T-helper 2 cell treated with Interferon-gamma antibody and Interleukin-4, amounts not matched to agents 100 ng/mL and 5 ng/mL, for 36 hours (primary cell): ENCODE measurements at regions not wholly inside any gene's neighbourhood (a gene's known extent, or its start where the extent isn't known, plus 50 kb on each side); places are given as distances from the start of the nearest gene placed in this dataset.

Experiments
- intact Hi-C: fragments of 100-400 bp; cut with micrococcal nuclease; formaldehyde crosslinking; loops from one replicate; pipeline ENCODE4 v1.15.1; 2023

DNA sequence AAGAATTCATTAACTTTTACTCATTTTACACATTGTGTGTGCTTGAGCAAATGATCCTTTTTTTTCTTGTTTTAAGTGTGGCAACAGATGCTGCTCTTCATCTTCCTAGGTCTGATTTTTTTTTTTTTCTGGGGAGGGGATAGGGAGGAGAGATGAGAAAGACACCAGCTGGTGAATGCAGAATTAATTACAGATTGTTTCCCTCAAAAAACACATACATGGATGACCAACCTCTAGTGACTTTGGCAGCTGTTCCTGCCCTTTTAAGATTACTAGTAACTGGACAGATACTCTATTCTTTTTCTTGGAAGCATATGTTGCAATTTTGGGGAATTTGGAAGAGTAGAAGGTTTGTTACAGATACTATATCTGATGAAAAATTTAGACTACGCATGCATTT, 103.6 kb upstream of the MYO16 start:
- intact Hi-C loops: no loop called here

DNA sequence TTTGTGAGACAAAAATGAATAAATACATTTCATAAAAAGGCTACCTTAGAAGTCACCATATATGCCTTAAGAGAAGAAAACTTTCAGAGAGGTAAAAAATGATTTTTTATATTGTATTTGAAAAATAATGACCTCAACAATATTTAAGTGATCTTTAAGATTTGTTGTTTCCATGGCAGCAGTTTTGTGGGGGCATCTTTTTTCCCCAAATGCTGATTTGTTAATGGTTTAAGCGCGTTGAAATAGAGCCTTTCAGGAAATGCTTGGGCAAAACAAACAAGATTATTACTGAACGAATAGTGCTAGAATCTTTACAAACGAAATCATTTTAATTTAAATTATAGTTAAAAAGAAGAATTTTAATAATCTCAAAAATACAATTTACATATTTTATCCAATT, 103.1 kb upstream of the MYO16 start:
- intact Hi-C loops: no loop called here

DNA sequence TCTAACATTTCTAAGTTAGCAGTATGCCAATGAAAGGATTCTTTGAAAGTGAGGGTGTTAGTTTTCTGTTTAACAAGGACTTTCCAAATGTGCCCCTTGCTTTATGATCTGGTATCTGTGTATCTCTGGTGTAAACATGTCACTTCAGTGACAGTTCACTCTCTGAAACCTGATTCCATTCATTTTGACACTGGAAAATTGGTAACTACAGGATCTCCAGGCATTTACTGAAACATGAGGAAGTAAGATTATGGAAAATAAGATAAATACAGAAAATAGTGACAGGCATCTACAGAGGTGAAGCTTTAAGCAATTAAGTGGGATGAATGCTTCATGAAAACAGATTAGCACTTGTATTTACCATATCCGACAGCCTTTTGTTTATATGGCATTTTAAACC, 101.6 kb upstream of the MYO16 start:
- intact Hi-C loops: no loop called here

DNA sequence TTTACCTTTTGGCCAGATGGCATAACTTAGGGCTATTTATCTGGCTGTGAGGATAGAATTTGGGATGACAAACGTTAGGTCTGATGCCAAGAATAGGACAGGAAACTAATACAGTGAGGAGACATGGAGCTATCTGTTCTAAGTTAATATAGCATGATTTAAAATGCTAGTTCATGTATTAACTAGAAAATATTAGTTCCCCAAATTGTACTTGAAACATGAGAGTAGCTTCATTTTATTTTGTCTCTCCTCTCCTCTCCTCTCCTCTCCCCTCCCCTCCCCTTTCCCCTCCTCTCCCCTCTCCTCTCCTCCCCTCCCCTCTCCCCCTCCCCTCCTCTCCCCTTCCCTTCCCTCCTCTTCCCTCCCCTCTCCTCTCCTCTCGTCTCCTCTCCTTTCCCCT, 101.1 kb upstream of the MYO16 start:
- intact Hi-C loops: no loop called here

DNA sequence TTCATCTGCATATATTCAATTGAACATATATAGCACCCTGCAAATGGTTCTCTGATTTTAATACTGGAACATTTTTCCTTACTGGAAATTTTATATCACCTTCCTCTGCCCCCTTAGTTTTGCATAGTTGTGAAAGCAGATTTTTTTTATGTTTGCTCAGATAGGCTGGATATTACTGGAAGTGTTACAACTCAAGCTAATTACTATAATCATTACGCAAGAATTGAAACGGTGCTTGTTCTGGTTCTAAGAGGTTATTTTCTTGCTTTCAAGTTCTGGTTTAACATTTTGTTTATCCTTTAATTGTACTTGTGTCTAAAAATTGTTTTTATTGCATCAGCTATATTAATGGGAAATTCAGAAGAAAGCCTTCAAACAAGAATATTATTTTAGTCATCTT, 95.6 kb upstream of the MYO16 start:
- intact Hi-C loops: no loop called here

DNA sequence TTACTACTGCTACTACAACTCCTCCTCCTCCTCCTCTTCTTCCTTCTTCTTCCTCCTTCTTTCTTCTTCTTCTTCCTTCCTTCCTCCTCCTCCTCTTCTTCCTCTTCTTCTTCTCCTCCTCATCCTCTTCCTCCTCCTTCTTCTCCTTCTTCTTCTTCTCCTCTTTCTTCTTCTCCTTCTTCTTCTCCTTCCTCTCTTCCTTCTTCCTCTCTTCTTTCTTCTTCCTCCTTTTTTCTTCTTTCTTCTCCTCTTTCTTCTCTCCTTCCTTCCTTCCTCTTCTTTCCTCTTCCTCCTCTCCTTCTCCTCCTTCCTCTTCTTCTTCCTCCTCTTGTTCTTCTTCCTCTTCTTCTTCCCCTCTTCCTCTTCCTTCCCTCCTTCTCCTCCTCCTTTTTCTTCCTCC, 94.7 kb upstream of the MYO16 start:
- intact Hi-C loops: no loop called here

DNA sequence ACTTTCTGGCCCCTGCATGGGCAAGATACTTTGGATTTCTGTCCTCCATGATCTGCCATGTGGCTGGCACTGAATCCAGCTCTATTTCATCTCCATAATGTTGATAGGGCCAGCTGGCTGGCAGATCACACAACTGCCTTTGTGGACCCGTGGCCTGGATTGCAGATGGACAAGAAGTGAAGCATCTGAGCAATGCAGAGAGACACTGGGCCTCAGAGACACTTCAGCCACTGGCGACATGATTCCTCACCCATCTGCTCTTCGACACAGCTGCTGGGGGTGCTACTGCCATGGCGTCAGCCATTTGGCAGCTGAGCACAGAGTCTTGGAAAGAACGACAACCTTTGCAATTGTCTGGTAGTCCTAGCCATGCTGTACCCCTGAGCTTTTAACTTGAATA, 79.5 kb upstream of the MYO16 start:
- intact Hi-C loops: no loop called here

DNA sequence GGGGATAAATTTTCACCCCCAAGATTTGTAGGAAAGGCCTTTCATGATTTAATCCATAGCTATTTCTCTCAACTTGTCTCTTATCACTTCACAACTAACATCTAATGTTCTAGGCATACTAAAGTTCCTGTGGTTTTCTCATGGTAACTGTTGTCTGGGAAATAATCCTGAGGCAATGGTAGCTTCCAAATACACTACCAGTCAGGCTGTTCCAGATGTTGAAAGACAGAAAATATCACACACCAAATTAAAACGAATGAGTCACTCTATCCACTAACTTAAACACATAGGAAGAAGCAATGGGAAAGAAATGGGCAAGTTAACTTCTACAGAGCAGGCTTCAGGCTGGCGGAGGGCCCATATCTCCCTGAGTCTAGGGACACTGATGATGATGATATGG, 77.7 kb upstream of the MYO16 start:
- intact Hi-C loops: no loop called here

DNA sequence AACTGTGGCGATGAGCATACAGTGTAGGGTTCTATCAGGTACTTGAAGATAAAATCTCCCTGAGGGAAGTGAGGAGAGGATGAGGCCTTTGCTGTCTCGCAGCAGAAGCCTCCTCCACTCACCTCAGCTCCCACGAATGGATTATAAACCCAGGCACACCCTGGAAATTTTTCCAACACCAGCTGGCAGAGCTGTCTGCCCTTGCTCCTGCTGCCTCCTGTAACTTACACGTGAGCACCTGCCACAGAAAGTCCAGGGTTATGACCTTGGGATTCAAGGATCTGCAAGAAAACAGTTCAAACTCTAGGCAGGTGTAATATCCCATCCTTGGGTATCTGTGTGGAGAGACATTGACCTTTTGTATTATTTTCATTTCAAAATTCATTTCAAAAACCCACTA, 70.9 kb upstream of the MYO16 start:
- intact Hi-C loops: no loop called here

DNA sequence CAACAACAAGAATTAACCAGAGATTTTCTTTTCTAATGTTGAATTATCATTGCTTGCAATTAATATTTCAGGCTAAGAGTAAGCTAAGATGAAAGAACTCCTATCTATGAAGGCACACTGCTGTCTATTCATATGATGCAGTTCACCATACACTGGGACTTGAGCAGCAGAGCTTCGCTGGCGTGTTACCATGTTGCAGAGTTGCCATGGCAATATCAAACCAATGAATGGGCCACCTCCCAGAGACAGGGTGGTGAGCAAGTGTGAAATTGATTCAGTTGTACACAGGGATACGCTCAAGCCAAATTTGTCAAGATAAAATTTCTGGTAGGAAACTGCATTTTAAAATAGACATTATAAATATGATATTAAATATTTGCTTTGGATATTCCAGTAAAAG, 69.3 kb upstream of the MYO16 start:
- intact Hi-C loops: no loop called here

DNA sequence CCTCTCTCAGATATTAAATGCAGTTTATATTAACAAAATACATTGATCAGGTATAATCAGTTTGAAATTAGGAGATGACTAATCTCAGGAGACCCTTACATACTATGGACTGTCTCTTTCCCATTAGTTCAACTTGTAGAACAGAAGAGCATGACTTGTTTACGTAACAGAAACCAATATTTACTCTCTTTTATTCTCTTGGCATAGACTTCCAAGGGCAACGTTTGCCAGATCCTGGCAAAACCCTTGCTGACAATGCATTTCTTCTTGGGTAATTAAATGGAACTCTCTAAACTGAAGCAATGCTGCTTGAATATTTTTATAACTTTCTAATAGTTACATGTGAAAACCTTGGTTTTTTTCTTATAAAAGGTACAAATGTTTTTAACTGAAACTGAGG, 68.3 kb upstream of the MYO16 start:
- intact Hi-C loops: no loop called here

DNA sequence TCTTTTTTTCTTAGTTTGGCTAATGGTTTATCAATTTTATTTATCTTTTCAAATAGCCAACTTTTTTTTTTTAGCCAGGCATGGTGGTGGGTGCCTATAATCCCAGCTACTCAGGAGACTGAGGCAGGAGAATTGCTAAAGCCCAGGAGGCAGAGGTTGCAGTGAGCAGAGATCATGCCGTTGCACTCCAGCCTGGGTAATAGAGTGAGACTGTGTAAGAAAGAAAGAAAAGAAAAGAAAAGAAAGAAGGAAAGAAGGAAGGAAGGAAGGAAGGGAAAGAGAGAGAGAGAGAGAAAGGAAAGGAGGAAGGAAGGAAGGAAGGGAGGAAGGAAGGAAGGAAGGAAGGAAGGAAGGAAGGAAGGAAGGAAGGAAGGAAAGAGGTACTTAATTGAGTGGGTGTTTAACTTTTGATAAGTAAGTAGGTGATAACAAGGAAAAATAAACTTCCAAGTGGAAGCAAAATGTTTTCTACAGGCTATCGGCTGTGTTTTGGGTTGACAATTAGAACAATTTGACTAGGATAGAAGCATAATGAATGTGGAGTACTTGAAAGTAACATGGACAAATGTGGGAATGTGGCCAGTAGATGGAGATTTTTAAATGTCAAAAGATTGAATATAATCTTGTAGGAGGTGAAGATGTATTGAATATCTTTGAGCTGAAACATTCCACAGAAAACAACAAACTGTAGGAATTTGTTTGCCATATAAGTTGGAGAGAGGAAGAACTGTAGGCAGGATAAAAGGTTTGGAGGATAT, 62.8 kb upstream of the MYO16 start:
- intact Hi-C loops: no loop called here

DNA sequence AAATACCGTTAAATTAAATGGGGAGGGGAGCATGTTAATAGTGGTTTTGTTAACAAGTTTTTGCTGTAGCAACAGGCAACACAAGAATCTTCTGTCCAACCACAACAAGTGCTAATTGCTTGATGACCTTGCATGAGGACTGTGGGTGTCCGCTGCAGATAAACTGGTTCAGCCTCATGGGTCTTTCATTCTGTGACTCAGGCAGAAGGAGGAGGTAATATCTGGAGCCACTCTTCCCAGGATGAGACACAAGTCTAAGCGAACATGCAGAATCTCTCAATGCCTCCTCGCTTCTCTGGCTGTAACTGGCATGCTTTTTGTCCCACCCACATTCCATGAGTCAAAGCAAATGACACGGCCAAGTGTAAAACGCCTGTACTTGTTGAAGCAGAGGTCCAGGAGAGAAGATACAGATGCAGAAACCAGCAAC, 56.6 kb upstream of the MYO16 start:
- intact Hi-C loops: no loop called here

DNA sequence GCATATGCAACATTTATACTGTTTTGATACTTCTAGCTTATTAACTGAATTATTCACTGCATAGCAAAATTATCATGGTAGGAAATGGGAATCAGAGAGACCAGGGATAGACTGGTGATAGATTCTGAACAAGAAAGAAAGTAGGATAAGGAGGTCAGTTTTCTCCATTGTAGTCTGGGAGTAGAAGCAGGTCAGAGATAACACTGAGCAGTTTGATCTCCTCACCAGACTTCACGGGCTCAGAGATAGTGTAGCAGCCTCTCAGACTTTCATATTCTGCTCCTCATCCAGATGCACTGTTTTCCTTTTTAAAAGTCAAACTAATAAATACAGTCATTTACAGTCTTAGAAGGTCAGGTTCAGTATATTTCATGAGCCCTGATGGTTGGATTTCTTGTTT, 56.0 kb upstream of the MYO16 start:
- intact Hi-C loops: no loop called here

DNA sequence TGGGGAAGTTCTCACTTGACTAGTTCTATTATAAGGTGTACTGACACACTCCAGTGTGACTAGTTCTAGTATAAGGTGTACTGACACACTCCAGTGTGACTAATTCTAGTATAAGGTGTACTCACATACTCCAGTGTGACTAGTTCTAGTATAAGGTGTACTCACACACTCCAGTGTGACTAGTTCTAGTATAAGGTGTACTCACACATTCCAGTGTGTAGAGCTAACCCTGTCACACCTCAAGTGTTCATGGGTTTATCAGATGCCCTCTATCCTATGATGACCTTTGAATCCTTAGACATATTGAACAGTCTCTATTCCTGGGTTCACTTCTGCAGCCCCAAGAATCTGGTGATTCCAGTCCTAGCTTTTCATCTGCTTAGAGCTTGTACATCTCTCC, 54.6 kb upstream of the MYO16 start:
- intact Hi-C loops: no loop called here

DNA sequence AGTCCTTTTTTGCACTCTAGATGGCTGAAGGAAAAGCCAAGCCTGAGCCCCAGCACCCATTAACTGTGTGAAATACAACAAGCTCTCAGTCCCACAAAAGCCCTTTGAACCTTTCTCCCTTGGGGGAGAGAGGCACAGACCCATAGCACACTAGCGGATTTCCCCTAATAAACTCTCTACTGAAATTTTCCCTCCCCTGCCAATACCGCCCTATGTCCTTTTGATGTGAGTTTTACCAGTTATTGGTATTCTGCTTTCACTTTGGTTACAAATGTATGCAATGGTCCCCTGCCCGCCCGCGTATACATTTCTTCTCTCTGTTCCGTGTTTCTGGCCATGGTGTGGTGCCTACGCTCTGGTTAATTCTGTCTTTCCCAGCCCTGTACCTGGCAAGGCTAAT, 54.0 kb upstream of the MYO16 start:
- intact Hi-C loops: no loop called here
